GM13976 (cell line): ENCODE measurements at regions not wholly inside any gene's neighbourhood (a gene's known extent, or its start where the extent isn't known, plus 50 kb on each side); places are given as distances from the start of the nearest gene placed in this dataset.

Experiments
- DNase-seq: peaks from one replicate; pipeline ENCODE4 v3.0.0; 2012; ENCODE audit warnings: low spot score
- CTCF ChIP-seq: IDR thresholded peaks from 2 replicates; pipeline ENCODE4 v1.5.1; 2012; ENCODE audit warnings: borderline replicate concordance, mild to moderate bottlenecking; ENCODE audit not compliant: insufficient read depth; ENCODE audit errors: extremely low read depth, missing control alignments, control extremely low read depth
- in situ Hi-C: fragments of 300-500 bp; cut with MboI; formaldehyde crosslinking; loops from one replicate; pipeline ENCODE4 v1.12.0; 2022; ENCODE audit warnings: low sequenced_read_pairs, mixed read lengths, inconsistent platforms; ENCODE audit not compliant: unreplicated experiment

- in situ Hi-C loops = no loop called here
- no peak for DNase-seq
- TF ChIP-seq CTCF = no peak
These were observed 949.5 kb upstream of the CDH8 start for GRCh38 chr16:62985722-62986121.

- in situ Hi-C loops = no loop called here
- TF ChIP-seq CTCF = no peak
- no peak for DNase-seq
These were observed 942.2 kb upstream of the CDH8 start for GRCh38 chr16:62978451-62978850.

- in situ Hi-C loops = no loop called here
- no peak for DNase-seq
- no peak for TF ChIP-seq CTCF
These were observed 941.6 kb upstream of the CDH8 start for GRCh38 chr16:62977876-62978275.

GRCh38 chr16:62974424-62974823, 938.2 kb upstream of the CDH8 start:
- DNase-seq = no peak
- in situ Hi-C loops = no loop called here
- TF ChIP-seq CTCF = no peak

- in situ Hi-C loops = no loop called here
- no peak for DNase-seq
- no peak for TF ChIP-seq CTCF
These were observed 934.6 kb upstream of the CDH8 start for GRCh38 chr16:62970851-62971250.

GRCh38 chr16:62969711-62970318, 933.6 kb upstream of the CDH8 start:
- no peak for TF ChIP-seq CTCF
- in situ Hi-C loops = no loop called here
- DNase-seq = no peak
